ES-I3 (cell line): ENCODE measurements at regions not wholly inside any gene's neighbourhood (a gene's known extent, or its start where the extent isn't known, plus 50 kb on each side); places are given as distances from the start of the nearest gene placed in this dataset.
A peak's percentile ranks its signal among the peaks of the same experiment; 100 is the strongest.
"Not testable (repeated sequence)": the region's sequence is repeated elsewhere in the genome, so short reads cannot be mapped to it uniquely, and the experiment has no call there.

ENCODE experiments used
- H3K36me3 ChIP-seq: 2 replicates; pipeline ENCODE4 v1.6.1; 2013; ENCODE audit warnings: mild to moderate bottlenecking, low read length, control low read depth, moderate library complexity; ENCODE audit not compliant: insufficient read depth
- H3K4me1 ChIP-seq: 2 replicates; pipeline ENCODE4 v1.6.1; 2013; ENCODE audit warnings: mild to moderate bottlenecking, control low read depth, low read length; ENCODE audit not compliant: insufficient read depth
- H3K9ac ChIP-seq: 2 replicates; pipeline ENCODE4 v1.6.1; 2013; ENCODE audit warnings: low read depth, mild to moderate bottlenecking, low read length, moderate library complexity
- H3K9me3 ChIP-seq: 2 replicates; pipeline ENCODE4 v1.6.1; 2013; ENCODE audit warnings: mild to moderate bottlenecking, low read length, moderate library complexity; ENCODE audit not compliant: control insufficient read depth, insufficient read depth

- no peaks in the 10 kb centered on the region for H3K9me3 ChIP-seq
- no peak overlapping the region for H3K9ac ChIP-seq
- no peaks in the 10 kb centered on the region for H3K4me1 ChIP-seq
- no peaks in the 10 kb centered on the region for H3K36me3 ChIP-seq
These were observed 91.8 kb upstream of the UBASH3B start for GRCh38 chr11:122563761-122564160.

DNA sequence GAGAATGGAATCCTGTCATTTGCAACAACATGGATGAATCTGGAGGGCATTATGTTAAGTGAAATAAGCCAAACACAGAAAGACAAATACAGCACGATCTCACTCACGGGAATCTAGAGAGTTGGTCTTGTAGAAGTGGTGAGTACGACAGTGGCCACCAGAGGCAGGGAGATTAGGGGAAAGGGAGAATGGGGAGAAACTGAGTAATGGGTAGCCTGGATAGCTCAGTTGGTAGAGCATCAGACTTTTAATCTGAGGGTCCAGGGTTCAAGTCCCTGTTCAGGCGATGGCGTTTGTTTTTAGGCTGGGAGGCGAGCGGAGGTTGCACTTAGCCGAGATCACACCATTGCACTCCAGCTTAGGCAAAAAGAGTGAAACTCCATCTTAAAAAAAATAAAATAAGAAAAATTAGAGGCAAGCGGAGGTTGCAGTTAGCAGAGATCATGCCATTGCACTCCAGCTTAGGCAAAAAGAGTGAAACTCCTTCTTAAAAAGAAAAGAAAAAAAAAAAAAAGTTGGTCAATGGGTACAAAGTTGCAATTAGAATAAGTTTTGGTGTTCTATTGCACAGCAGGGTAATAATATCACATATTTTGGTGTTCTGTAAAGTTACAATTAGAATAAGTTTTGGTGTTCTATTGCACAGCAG, 95.7 kb upstream of the UBASH3B start:
- H3K36me3 ChIP-seq = no peaks in the 10 kb centered on the region
- H3K9me3 ChIP-seq = no peaks in the 10 kb centered on the region
- peak overlapping the region; percentile 73; the same call in 1 of the 2 replicates for H3K9ac ChIP-seq
- no peaks in the 10 kb centered on the region for H3K4me1 ChIP-seq

GRCh38 chr11:122559218-122559617, 96.3 kb upstream of the UBASH3B start:
- H3K9ac ChIP-seq = peak overlapping the region; percentile 73; the same call in 1 of the 2 replicates
- not testable (repeated sequence) for H3K36me3 ChIP-seq, H3K4me1 ChIP-seq, H3K9me3 ChIP-seq

- H3K9me3 ChIP-seq, H3K4me1 ChIP-seq, H3K36me3 ChIP-seq: not testable (repeated sequence)
- peak overlapping the region; percentile 31; the same call in 1 of the 2 replicates for H3K9ac ChIP-seq
These were observed 98.4 kb upstream of the UBASH3B start for GRCh38 chr11:122557163-122557562.

DNA sequence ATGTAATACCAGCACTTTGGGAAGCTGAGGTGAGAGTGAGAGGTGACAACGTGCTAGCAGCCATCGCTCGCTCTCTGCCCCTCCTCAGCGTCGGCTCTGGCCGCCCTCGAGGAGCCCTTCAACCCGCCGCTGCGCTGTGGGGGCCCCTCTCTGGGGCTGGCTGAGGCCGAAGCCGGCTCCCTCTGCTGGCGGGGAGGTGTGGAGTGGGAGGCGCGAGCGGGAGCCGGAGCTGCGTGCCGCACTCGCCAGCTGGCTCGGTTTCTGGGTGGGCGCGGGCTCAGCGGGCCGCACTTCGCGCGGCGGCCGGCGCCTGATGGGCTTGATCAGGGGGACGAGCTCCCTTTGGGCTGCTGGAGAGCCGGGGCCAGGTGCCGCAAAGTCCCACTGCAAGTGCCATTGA, 98.9 kb upstream of the UBASH3B start:
- Histone ChIP-seq H3K36me3 (no peaks in the 10 kb centered on the region), H3K4me1 (no peaks in the 10 kb centered on the region), H3K9ac (peak overlapping the region; percentile 31; the same call in 1 of the 2 replicates), H3K9me3 (no peaks in the 10 kb centered on the region)

DNA sequence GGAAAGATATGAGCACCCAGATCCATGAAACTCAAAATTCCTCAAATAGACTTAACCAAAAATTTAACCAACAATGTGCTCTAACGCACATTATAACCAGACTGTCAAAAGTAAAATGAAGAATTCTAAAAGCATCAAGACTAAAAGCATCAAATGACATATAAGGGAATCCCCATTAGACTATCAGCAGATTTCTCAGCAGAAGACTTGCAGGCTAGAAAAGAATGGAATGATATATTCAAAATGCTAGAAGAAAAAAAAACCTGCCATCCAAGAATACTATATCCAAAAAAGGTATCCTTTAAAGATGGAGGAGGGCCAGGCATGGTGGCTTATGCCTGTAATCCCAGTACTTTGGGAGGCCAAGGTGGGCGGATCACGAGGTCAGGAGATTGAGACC, 117.5 kb upstream of the UBASH3B start:
- Histone ChIP-seq H3K36me3 (no peaks in the 10 kb centered on the region), H3K9me3 (no peaks in the 10 kb centered on the region; the same call in 1 of the 2 replicates), H3K4me1 (no peaks in the 10 kb centered on the region), H3K9ac (no peak overlapping the region)

- peaks cover 19% of the 10 kb centered on the region; the same call in 1 of the 2 replicates for H3K4me1 ChIP-seq
- no peak overlapping the region for H3K9ac ChIP-seq
- no peaks in the 10 kb centered on the region for H3K9me3 ChIP-seq
- no peaks in the 10 kb centered on the region for H3K36me3 ChIP-seq
These were observed 130.6 kb upstream of the UBASH3B start for GRCh38 chr11:122524898-122525297.

GRCh38 chr11:122523846-122524805, 131.4 kb upstream of the UBASH3B start:
- H3K9ac ChIP-seq = no peak overlapping the region; the same call in 1 of the 2 replicates
- no peaks in the 10 kb centered on the region for H3K9me3 ChIP-seq
- no peaks in the 10 kb centered on the region for H3K36me3 ChIP-seq
- peaks cover 19% of the 10 kb centered on the region; the same call in 1 of the 2 replicates for H3K4me1 ChIP-seq

DNA sequence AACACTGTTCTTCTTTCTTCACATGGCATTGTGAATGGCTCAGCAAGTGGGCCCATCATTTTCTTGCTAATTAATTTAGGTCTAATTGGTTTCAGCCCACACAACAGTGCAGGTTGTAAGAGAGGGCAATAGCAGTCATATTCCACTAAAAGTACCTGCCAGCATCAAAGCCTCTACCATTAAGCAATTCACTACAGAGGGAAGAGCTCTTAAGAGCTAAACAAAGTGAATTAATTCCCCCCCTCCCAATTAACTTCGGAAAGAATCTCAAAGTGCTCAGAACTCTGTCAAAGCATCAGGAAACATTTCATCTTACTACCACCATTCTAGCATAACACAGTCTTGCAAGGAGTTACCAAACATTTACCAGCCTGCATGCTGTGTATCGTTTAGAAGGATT, 133.9 kb upstream of the UBASH3B start:
- H3K9ac ChIP-seq = no peak overlapping the region

GRCh38 chr11:122517403-122518379, 137.8 kb upstream of the UBASH3B start:
- Histone ChIP-seq H3K9ac (no peak overlapping the region), H3K9me3 (no peaks in the 10 kb centered on the region; the same call in 1 of the 2 replicates), H3K36me3 (no peaks in the 10 kb centered on the region), H3K4me1 (no peaks in the 10 kb centered on the region)

More for the DNA sequence above, 133.9 kb upstream of the UBASH3B start:
- Histone ChIP-seq H3K9me3 (no peaks in the 10 kb centered on the region; the same call in 1 of the 2 replicates), H3K4me1 (peaks cover 19% of the 10 kb centered on the region; the same call in 1 of the 2 replicates), H3K36me3 (no peaks in the 10 kb centered on the region)

DNA sequence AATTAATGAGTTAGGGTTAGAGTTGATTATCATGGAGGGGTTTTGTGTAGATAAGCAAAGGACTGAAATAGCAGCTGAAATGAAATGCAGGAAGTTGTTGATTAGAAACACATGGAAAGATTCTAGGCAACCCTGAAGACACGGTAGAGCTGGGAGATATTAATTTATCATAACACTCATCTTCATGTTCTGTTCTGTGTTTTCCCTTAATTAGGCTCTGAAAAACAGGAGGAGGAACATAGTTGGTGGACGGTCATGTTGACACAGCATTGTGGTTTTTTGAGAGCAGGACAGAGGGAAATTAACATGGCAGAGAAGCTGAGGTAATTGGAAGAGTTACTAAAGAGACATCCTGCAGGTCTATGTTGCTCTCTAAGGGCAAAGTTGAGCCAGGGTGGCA, 138.8 kb upstream of the UBASH3B start:
- H3K9me3 ChIP-seq = no peaks in the 10 kb centered on the region; the same call in 1 of the 2 replicates
- H3K4me1 ChIP-seq = no peaks in the 10 kb centered on the region
- no peak overlapping the region for H3K9ac ChIP-seq
- no peaks in the 10 kb centered on the region for H3K36me3 ChIP-seq

- Histone ChIP-seq H3K4me1 (no peaks in the 10 kb centered on the region), H3K36me3 (no peaks in the 10 kb centered on the region), H3K9me3 (no peaks in the 10 kb centered on the region; the same call in 1 of the 2 replicates), H3K9ac (no peak overlapping the region)
These were observed 141.5 kb upstream of the UBASH3B start for GRCh38 chr11:122513997-122514396.

GRCh38 chr11:122513328-122513727, 142.2 kb upstream of the UBASH3B start:
- no peaks in the 10 kb centered on the region for H3K9me3 ChIP-seq
- no peaks in the 10 kb centered on the region for H3K36me3 ChIP-seq
- H3K9ac ChIP-seq = no peak overlapping the region
- H3K4me1 ChIP-seq = no peaks in the 10 kb centered on the region

DNA sequence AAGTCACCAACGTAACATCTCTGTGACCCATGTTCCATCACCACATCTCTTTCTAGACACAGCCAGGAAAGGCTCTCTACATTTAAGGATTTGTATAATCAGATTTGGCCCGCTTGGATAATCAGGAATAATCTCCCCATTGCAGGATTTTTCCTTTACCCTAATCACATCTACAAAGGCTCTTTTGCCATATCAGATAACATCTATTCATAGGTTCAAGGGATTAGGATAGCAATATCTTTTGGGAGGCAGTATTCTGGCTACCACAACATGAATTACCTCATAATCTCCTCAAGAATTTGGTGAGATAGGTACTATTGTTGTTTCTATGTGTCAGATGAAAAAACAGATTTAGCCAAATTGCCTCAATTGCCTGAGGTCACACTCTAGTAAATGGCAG, 142.8 kb upstream of the UBASH3B start:
- no peak overlapping the region for H3K9ac ChIP-seq
- H3K4me1 ChIP-seq = no peaks in the 10 kb centered on the region
- H3K9me3 ChIP-seq = no peaks in the 10 kb centered on the region
- H3K36me3 ChIP-seq = no peaks in the 10 kb centered on the region
